Mammary epithelial cell (primary cell): ENCODE measurements at regions not wholly inside any gene's neighbourhood (a gene's known extent, or its start where the extent isn't known, plus 50 kb on each side); places are given as distances from the start of the nearest gene placed in this dataset.

Experiments used
- EZH2 ChIP-seq: IDR thresholded peaks from 2 replicates; pipeline ENCODE4 v1.6.1; 2012; ENCODE audit warnings: low read length, inconsistent platforms, borderline replicate concordance
- TF ChIP-seq, protein P1 (sequence below), 2 donors: IDR thresholded peaks in 1 of 2; conservative IDR thresholded peaks in 1 of 2; 2 replicates each; pipeline ENCODE4 v1.5.1; 2011 to 2012; ENCODE audit warnings: inconsistent platforms in 2 of 2, low read length in 2 of 2, mild to moderate bottlenecking in 2 of 2, control low read depth in 1 of 2, low read depth in 1 of 2; ENCODE audit not compliant: insufficient read depth in 1 of 2; ENCODE audit errors: extremely low read depth in 1 of 2

DNA sequence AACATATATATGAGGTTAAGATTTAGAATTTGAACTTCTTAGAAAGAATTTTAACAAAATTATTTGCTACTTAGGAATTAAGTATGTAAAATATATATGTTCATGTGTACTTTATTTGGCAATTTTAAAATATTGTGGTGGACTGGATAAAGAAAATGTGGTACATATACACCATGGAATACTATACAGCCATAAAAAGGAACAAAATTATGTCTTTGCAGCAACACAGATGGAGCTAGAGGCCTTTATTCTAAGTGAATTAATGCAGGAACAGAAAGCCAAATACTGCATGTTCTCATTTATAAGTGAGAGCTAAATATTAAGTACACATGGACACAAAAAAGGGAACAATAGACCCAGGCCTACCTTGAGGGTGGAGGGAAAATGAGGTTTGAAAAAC is 72.2 kb upstream of the FMN2 start:
- TF ChIP-seq, protein P1, sequence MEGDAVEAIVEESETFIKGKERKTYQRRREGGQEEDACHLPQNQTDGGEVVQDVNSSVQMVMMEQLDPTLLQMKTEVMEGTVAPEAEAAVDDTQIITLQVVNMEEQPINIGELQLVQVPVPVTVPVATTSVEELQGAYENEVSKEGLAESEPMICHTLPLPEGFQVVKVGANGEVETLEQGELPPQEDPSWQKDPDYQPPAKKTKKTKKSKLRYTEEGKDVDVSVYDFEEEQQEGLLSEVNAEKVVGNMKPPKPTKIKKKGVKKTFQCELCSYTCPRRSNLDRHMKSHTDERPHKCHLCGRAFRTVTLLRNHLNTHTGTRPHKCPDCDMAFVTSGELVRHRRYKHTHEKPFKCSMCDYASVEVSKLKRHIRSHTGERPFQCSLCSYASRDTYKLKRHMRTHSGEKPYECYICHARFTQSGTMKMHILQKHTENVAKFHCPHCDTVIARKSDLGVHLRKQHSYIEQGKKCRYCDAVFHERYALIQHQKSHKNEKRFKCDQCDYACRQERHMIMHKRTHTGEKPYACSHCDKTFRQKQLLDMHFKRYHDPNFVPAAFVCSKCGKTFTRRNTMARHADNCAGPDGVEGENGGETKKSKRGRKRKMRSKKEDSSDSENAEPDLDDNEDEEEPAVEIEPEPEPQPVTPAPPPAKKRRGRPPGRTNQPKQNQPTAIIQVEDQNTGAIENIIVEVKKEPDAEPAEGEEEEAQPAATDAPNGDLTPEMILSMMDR (conservative IDR thresholded peaks at IDR 0.05 in 1 of 2, IDR thresholded peaks at IDR 0.05 in 1 of 2; ENCODE audit: extremely low read depth in 1 of 2, insufficient read depth in 1 of 2, low read depth in 1 of 2, low read length in 2 of 2), result no peak
- no peak for TF ChIP-seq EZH2
